ENCODE measurements at regions not wholly inside any gene's neighbourhood (a gene's known extent, or its start where the extent isn't known, plus 50 kb on each side); places are given as distances from the start of the nearest gene placed in this dataset.

- intact Hi-C loops (cut with DNase I; ENCODE audit: low total_unique reads) = no loop called here
- peak in 1 of 7 experiments; percentile 16 for TF ChIP-seq CTCF (IDR thresholded peaks at IDR 0.05)
- TF ChIP-seq POLR2A (IDR thresholded peaks at IDR 0.05) = no peak
- DNase-seq = peak in 1 of 2 donors; percentile 2
- Histone ChIP-seq H3K4me3 (no peak overlapping the region), H3K36me3 (no peaks in the 10 kb centered on the region), H3K27me3 (no peaks in the 10 kb centered on the region), H3K27ac (no peak overlapping the region), H3K4me1 (no peaks in the 10 kb centered on the region), H3K9me3 (no peaks in the 10 kb centered on the region)
- 45 to 69% (median 54%) methylated on average over 5 of the region's 5 CpGs for WGBS, 5 donors
Measured at GRCh38 chr2:21754164-21754788, 630.5 kb downstream of the TDRD15 start.

GRCh38 chr2:21757805-21758430 lies 634.1 kb downstream of the TDRD15 start:
- intact Hi-C loops (cut with DNase I; ENCODE audit: low total_unique reads) = no loop called here
- WGBS, 5 donors = 64 to 75% (median 70%) methylated on average over 11 of the region's 11 CpGs

GRCh38 chr2:21759819-21760218 lies 636.1 kb downstream of the TDRD15 start:
- Histone ChIP-seq H3K9me3 (peaks cover 0 to 4% (median 0%) of the 10 kb centered on the region in 4 donors), H3K27me3 (no peaks in the 10 kb centered on the region), H3K4me1 (no peaks in the 10 kb centered on the region), H3K4me3 (no peak overlapping the region), H3K27ac (no peak overlapping the region), H3K36me3 (no peaks in the 10 kb centered on the region)
- no peak for DNase-seq
- intact Hi-C loops (cut with DNase I; ENCODE audit: low total_unique reads) = no loop called here
- no peak for TF ChIP-seq EP300 (IDR thresholded peaks at IDR 0.05)
- TF ChIP-seq POLR2AphosphoS5 (IDR thresholded peaks at IDR 0.05) = no peak
- no peak for TF ChIP-seq POLR2A (IDR thresholded peaks at IDR 0.05)
- TF ChIP-seq CTCF (IDR thresholded peaks at IDR 0.05) = no peak

More at GRCh38 chr2:21757805-21758430, 634.1 kb downstream of the TDRD15 start:
- Histone ChIP-seq H3K4me3 (no peak overlapping the region), H3K4me1 (no peaks in the 10 kb centered on the region), H3K27ac (no peak overlapping the region), H3K9me3 (no peaks in the 10 kb centered on the region), H3K27me3 (no peaks in the 10 kb centered on the region), H3K36me3 (no peaks in the 10 kb centered on the region)
- peak in 1 of 2 donors; percentile 1 for DNase-seq
- TF ChIP-seq POLR2A (IDR thresholded peaks at IDR 0.05) (no peak), EP300 (IDR thresholded peaks at IDR 0.05) (no peak), CTCF (IDR thresholded peaks at IDR 0.05) (no peak), POLR2AphosphoS5 (IDR thresholded peaks at IDR 0.05) (no peak)

- no peaks in the 10 kb centered on the region for H3K36me3 ChIP-seq
- H3K27me3 ChIP-seq = no peaks in the 10 kb centered on the region
- H3K9me3 ChIP-seq = peaks cover 0 to 7% (median 0%) of the 10 kb centered on the region in 4 donors
- TF ChIP-seq EP300 (IDR thresholded peaks at IDR 0.05) = no peak
- TF ChIP-seq POLR2A (IDR thresholded peaks at IDR 0.05) = no peak
- no peak for TF ChIP-seq POLR2AphosphoS5 (IDR thresholded peaks at IDR 0.05)
- TF ChIP-seq CTCF (IDR thresholded peaks at IDR 0.05) = no peak
- H3K4me1 ChIP-seq = no peaks in the 10 kb centered on the region
- WGBS, 5 donors = 86 to 94% (median 91%) methylated on average over 2 of the region's 2 CpGs
- no peak for DNase-seq
- intact Hi-C loops (cut with DNase I; ENCODE audit: low total_unique reads) = no loop called here
- H3K4me3 ChIP-seq = no peak overlapping the region
- no peak overlapping the region for H3K27ac ChIP-seq
Measured at GRCh38 chr2:21761361-21761760, 637.6 kb downstream of the TDRD15 start.
